NCI-H2029 (cell line): ENCODE measurements at regions not wholly inside any gene's neighbourhood (a gene's known extent, or its start where the extent isn't known, plus 50 kb on each side); places are given as distances from the start of the nearest gene placed in this dataset.
"Not testable (repeated sequence)": the region's sequence is repeated elsewhere in the genome, so short reads cannot be mapped to it uniquely, and the experiment has no call there.

Experiments used
- DNase-seq: peaks from one replicate; lab custom pipeline; 2025; lab: John Stamatoyannopoulos, UW

DNA sequence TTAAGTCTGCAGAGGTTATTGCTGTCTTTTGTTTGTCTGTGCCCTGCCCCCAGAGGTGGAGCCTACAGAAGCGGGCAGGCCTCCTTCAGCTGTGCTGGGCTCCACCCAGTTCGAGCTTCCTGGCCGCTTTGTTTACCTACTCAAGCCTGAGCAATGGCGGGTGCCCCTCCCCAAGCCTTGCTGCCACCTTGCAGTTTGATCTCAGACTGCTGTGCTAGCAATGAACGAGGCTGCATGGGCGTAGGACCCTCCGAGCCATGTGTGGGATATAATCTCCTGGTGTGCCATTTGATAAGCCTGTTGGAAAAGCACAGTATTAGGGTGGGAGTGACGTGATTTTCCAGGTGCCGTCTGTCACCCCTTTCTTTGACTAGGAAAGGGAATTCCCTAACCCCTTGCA is 720.6 kb downstream of the PCDH17 start:
- DNase-seq, result not testable (repeated sequence)

DNA sequence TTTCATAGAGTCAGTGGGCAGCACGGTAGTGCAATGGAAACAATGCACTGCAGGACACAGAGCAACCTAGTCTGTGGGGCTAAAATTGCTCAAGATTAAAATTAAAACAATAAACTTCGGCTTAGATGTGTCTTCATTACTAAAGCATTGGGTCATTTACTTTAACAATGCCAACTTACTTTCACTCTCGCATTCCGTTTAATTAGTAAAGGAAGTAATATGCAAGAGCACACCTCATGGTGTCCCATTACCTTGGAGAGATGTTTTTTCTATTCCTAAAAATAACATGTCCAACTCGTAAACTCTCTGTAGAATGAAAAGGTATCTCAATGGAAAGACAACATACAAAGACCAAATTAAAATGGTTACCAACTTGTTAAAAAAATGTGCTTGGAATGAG is 738.4 kb downstream of the PCDH17 start:
- DNase-seq, result no peak

DNA sequence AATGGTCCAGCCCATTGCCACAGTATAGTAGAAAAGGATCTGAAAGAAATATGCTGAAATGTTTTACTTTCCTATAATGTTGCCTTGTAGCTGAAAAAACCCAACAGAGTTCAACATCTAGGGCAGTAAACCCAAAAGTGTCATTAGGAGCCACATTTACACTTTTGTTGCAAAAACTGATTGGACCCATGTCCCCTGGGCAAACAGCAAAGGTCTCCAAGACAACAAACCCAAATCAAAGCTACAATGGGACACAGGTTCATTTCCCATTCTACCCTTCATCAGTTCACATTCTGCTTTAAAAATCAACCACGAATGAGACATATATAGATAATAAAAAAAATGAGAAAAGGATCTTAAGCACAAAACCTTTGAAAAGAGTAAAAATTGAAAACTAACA is 744.8 kb downstream of the PCDH17 start:
- no peak for DNase-seq

DNA sequence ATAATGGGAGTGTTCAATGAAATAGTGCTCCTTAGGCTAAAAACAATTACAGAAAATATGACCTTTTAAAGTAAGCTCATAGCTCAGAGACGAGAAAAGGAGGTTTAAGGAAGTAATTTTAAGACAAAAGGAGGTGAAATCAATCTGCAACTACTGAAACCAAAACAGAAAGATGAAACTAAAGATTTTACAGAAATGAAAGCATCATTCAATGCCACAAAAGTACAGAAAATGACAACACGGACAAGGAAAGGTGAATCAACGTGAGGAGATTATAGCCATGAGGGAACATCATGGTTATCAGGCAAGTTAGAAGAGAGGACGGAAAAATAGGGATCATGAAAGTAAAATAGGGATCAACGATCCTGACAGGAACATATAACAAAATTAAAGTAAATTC is 745.2 kb downstream of the PCDH17 start:
- no peak for DNase-seq

DNA sequence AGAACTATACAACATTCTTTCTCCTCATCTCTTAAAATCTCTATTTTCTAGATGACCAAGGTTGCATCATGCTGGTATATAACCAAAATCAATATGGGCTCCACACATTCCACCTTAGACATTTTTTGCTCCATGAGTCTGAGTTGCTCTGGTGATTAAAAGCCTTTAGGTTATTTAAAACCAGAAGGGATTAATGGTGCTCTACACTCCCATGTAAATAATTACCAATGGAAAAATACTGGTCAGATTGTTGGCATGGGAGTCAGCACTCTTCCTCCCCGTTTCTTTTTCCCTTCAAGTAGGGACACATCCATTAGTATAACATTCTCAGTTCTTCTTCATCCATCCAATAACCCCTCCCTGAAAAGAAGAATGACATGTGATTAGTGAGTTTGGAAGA is 747.7 kb downstream of the PCDH17 start:
- DNase-seq, result no peak

DNA sequence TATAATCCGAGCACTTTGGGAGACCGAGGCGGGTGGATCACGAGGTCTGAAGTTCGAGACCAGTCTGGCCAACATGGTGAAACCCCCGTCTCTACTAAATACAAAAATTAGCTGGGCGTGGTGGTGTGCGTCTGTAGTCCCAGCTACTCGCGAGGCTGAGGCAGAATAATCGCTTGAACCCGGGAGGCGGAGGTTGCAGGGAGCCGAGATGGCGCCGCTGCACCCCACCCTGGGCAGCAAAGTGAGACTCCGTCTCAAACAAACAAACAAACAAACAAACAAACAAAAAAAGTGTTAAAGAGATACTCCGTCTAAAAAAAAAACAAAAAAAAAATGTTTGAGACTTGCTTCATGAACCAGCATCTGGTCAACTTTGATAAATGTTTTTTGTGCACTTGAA is 753.8 kb downstream of the PCDH17 start:
- not testable (repeated sequence) for DNase-seq

DNA sequence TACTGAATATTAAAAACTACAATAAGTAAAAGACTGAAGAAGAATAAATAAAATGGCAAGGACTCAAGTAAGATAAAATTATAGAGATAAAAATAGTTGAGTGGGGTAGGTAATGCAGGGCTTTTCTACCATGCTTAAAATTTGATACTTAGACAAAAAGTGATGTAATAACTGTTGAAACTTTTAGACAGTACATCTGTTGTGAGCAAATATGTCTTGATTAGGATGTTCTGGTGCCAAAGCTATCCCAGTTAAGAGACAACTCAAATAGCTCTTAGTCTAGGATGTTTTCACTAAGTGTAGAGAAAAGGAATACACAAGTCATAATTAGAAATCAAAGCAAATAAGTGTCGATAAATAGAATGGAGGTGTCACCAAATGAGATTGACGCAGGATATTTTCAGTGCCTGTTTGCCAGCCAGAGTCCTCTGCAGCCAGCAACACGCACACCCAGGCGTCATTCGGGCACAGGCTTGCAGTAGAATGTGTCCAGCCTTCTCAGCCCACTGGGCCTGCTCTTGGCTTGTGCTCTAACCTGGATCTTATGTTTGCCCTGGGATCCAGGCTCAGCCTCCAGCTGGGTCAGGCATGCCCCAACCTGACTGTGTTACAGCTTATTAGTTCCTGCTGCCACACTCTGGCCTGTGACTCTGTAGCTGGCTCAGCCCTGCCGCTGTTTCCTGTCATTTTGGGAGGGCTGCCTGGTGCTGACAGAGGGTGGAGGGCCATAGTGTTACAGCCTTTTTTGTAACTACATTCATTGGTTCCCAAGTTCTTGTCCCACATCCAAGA is 766.2 kb downstream of the PCDH17 start:
- DNase-seq, result no peak

DNA sequence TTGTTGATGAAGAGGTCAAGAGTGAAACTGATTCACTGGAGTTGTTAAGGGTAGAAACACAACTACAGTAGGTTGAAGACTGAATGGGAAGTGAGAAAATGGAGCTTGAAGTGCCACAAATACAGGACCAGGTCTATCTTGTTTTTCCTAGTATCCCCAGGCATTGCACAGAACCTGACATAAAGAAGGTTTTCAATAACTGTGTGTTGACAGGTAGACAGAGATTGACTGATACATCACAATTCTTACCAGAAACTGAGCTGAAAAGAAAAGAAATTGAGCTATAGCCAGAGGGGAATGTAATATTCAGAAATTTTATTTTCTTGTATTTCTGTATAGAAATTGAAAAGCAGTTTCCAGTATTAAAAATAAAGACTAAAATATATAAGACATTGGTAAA is 767.7 kb downstream of the PCDH17 start:
- no peak for DNase-seq

DNA sequence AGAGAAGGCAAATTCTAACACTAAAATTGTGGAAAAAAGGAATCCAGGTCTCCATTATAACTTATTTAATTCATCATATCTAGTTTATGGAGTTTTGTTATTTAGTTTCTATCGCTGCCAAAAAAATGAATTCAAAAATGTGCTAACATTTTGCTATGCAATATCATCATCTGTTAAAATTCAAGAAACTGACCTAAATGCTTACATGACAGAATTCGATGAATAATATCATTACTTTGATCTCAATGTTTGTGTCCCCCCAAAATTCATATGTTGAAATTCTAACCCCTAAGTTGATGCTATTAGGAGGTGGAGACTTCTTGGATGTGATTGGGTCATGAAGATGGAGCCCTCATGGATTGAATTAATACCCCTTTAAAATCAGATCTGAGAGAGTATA is 775.0 kb downstream of the PCDH17 start:
- no peak for DNase-seq

DNA sequence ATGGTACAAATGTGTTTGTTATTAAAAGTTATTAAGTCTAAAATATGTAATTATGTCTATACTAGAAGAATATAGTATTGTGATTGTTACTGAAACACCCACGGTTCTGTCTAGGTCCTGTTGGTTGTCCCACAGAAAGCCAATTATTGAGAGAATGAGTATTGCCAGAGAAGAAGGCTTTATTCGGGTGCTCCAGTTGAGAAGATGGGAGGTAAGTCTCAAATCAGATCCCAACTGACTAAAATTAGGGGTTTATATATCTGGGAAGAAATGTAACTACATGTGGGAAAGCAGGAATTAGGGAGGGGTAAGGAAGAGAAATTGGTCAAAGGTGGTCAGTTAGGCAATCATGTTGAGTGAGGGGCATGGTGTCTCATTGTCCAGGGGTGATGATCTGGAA is 798.4 kb downstream of the PCDH17 start:
- DNase-seq, result no peak

DNA sequence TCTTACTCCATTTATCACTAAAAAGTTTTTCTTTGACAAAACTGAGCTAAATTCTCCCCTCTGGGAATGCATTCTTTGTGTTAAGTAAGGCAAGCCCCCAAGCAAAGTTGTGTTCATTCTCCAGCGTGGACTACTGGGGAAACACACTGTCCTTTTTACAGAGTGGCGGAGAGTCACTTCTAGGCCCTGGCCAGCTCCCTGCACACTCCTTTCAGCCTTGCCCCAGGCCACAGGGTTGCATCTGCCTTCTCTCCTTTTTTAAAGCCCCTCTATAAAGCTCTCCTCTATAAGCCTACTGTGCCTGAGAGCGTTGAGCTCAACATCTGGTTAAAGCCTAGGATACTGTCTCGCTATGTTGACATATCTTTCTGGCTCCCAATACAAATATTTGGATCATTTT is 803.4 kb downstream of the PCDH17 start:
- DNase-seq, result no peak

DNA sequence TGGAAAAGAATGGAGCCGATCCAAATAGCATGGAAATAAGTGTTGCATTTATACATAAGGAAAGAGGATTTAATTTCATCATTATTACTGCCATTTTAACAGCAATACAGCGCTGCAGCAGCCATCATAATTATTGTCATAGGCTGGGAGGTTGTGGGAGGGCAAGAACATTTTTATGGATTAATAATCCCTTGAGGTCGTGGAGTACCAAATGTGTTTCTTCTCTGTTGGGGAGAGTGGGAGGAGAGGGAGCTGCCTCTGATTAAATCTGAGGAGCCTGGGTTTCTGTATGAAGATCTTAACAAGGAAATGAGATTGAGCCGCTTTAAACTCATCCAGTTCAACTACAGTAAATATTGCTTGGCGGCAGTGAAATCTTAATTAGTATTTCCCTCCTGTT is 805.9 kb downstream of the PCDH17 start:
- no peak for DNase-seq

DNA sequence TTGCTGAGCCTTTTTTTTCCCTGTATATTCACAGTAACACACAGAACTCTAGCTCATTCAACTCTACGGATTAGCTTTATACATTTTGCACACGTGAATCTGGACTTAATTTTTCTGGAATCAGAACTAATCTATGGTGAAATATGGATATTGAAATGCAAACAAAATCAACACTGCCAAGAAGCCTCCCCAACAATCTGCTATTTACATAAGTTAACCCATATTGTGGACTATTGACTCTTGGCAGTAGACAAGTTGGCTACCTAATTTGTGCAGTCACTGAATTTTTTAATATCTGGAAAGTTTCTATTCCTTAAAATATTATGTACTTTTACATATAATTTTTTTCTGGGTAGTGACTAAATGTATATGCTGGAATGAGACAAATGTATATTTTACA is 815.4 kb downstream of the PCDH17 start:
- DNase-seq, result no peak

DNA sequence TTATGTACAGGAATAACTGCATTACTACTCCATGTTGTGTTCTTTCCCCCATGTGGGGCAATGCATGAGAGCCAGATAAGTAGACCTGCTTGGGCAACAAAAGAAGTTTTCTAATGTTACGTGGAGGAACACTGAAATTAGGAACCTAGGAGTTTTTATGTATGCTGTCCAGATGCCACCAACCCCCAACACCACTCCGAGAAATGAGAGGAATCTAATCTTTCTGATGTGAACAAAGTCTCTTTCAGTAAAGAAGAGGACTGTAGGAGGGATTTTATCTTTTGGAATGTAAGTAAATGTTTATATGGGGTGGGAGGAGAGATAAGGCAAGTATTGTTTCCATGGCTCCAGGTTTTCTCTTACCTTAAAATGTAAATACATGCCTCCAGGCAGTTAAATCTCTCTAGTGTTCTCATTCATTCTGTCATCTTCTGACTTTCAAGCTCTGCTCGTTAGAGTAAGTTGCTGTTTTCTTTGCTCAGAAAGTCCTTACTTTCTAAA is 820.6 kb downstream of the PCDH17 start:
- no peak for DNase-seq

DNA sequence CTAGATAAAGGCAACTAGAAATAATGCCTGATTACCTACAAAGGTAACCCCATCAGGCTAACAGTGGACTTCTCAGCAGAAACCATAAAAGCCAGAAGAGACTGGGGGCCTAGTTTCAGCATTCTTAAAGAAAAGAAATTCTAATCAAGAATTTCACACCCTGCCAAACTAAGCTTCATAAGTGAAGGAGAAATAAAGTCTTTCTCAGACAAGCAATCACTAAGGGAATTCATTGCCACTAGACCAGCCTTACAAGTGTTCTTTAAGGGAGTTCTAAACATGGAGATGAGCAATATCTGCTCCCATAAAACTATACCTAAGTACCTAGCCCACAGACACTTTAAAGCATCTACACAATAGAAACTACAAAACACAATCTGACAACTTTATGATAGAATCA is 823.5 kb downstream of the PCDH17 start:
- DNase-seq, result no peak

DNA sequence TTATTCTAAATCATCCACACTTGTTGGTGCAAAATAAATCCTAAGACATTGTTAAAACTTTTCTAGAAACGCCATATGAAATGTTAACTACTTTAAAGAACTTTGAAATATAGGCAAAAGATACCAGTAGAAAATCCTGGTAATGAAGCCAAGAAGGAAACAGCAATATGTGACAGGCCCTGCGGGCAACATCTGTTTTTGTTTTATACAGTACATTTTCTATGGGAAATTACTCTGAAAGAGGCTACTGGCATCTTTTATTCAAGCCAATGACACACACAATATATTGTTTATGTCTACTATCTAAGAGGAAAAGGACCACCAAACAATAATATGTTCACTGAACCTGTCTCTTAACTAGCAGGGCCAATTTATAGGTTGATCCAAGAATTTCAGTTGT is 829.7 kb downstream of the PCDH17 start:
- no peak for DNase-seq

DNA sequence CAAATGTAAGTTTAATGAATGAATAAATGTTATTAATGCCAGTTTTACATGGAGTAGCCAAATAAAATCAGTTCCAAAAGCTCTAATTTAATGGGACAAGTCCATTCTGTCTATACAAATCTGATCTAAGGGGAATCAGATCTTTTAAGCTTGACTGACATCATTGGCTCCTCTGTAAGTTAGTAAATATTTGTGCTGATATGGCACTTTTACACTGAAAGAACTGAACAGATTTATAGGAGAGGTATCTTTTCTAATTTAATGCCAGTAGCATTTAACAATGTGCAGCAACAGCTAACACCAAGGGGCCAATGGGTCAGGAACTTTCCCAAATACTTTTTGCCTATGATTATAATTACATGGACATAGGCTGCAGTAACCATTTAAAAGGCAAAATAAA is 832.3 kb downstream of the PCDH17 start:
- no peak for DNase-seq

DNA sequence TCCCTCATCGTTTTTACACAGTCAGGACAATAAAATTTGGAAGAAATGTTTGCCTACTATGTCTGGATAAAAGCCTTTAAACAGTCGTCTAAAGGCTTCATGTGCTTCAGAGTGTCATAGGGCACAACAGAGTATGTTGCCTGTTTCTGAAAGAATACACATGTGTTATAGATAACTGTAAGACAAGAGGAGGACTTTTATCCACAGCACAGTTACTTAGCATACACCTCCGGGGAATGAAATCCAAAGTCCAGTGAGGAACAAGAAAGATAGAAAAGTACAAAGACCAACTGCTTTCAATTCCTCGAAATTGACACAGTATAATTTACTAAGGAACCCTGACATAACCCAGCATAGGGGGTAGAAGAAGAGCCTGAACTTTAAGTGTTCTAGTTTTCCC is 835.6 kb downstream of the PCDH17 start:
- no peak for DNase-seq

DNA sequence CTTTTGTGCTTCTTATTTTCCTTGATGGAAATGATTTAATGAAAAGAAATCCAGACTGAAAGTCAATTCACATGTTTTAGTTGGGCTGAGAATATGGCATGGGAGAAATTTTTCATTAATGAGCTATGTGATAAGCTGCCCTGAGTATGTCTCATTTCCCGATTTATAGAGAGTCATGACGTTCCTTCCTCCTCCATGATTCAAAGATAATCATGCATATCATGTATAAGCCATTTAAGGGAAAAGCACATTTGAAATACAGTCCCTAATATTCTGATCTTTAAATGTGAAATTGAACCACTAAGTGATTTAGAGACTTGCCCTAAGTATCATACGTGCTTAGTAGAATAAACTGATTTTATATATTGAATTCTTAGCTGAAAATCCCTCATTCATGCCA is 840.9 kb downstream of the PCDH17 start:
- DNase-seq, result no peak

DNA sequence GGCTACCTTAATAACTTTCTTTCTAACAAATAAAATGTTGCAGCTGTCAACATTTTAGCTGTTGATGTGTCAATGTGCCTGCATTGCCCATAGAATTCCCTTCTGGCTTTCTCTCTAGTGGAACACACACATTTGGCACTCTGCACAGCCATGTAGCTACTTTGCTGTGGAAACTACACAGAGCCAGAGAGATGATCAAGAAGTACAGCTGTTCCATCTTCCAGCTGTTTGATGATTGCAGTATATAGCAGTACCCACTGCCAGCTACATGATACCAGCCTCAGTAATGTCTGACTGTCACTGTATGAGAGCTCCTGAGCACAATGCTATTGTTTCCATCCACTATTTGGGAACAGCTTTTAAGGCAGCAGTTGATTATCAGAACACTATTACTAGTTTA is 843.0 kb downstream of the PCDH17 start:
- DNase-seq, result no peak

DNA sequence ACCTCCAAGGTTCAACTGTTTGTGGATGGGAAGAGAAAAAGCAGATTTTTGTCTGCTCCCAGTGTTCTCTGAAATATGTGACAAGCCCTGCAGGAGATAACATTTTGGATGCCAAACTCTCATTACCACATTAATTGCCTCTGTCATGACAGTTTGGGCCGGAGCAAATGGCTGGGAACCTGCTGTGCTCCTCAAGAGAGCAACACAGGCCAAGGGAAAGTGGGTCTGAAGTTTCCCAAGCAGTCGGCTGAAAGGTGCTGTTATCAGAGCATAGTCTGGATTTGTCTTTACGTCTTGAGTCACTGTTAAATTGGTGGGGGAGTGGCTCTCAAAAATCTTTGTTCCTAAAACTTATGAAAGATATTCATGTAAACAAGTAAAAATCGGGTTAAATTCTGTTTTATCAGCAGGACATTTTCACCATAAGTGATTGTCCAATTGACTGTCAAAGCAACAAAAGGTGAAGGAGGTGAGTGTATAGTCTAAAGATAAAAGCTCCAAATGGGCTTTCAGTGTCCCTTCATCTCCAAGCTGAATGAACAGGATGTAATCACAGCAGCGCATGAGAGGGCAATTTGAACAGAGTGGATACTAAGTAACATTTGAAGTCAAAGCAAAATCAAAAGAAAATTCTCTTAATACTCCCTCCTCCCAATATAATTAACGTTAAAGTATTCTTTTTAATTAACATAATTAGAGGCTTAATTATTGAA is 844.8 kb downstream of the PCDH17 start:
- no peak for DNase-seq

DNA sequence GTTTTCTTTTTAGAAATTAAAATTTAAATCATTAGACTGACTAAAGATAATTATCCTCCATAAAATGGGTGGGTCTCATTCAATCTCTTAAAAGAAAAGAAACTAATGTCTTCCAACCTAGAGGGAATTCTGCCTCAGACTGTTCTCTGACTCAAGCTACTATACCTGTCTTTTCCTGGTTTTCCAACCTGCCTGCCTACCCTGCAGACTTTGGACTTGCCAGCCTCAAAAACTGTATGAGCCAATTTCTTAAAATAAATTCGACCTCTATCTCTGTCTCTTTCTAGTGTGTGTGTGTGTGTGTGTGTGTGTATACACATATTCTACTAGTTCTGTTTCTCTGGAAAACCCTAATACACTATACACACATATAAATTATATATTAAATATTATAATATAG is 847.3 kb downstream of the PCDH17 start:
- no peak for DNase-seq

DNA sequence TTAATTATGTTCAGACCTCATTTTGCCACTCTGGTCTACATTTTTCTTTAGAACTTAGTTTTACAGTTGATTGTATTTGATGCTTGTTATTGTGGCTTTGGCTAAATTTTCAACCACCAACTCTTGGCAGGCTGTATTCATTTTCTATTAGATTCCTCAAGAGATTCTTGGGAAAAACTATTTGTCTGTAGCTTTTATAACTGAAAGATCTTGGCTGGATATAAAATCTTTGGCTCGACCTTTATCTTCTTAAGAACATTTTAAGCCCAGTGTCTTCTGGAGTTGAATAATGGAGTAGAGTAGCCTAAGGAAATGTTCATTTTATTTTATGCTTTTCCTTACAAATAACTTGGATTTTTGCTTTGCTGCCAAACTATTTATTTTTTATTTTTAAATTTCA is 848.5 kb downstream of the PCDH17 start:
- no peak for DNase-seq

DNA sequence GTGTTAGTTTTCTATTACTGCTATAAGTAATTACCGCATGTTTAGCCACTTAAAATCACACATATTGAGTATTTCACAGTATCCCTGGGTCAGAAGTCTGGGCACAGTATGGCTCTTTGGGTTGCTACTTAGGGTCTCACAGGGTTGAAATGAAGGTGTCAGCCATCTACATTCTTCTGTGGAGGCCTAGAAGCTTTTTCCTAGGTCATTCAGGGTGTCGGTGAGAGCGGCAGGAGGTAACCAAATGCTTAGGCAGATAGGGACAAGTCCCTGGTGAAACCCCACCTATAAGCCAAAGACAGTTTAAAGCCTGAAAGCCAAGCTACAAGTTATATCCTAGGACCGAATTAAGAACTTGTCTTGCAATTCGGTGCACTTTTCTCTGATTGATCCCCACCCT is 856.7 kb downstream of the PCDH17 start:
- DNase-seq, result no peak
